ENCODE measurements at regions not wholly inside any gene's neighbourhood (a gene's known extent, or its start where the extent isn't known, plus 50 kb on each side); places are given as distances from the start of the nearest gene placed in this dataset.
A peak's percentile ranks its signal among the peaks of the same experiment; 100 is the strongest.
"Not testable (repeated sequence)": the region's sequence is repeated elsewhere in the genome, so short reads cannot be mapped to it uniquely, and the experiment has no call there.

GRCh38 chr5:50574121-50574520 lies 92.3 kb upstream of the PARP8 start:
- in situ Hi-C loops (cut with MboI; ENCODE audit: low sequenced_read_pairs), result no loop called here
- Histone ChIP-seq H3K4me1 (no peaks in the 10 kb centered on the region), H3K4me3 (no peak overlapping the region)

GRCh38 chr5:50575740-50576139 lies 90.7 kb upstream of the PARP8 start:
- no peaks in the 10 kb centered on the region for H3K36me3 ChIP-seq (replicated peaks)
- no peaks in the 10 kb centered on the region for H3K27me3 ChIP-seq (ENCODE audit: low read depth)
- DNase-seq (ENCODE audit: low spot score in 2 of 2), result no peak
- no peak overlapping the region for H3K4me3 ChIP-seq
- no peaks in the 10 kb centered on the region for H3K9me3 ChIP-seq
- in situ Hi-C loops (cut with MboI; ENCODE audit: low sequenced_read_pairs), result no loop called here
- H3K4me1 ChIP-seq, result no peaks in the 10 kb centered on the region

More at GRCh38 chr5:50574121-50574520, 92.3 kb upstream of the PARP8 start:
- no peaks in the 10 kb centered on the region for H3K36me3 ChIP-seq (replicated peaks)
- DNase-seq (ENCODE audit: low spot score in 2 of 2), result no peak
- H3K27me3 ChIP-seq (ENCODE audit: low read depth), result no peaks in the 10 kb centered on the region
- H3K9me3 ChIP-seq, result no peaks in the 10 kb centered on the region

DNA sequence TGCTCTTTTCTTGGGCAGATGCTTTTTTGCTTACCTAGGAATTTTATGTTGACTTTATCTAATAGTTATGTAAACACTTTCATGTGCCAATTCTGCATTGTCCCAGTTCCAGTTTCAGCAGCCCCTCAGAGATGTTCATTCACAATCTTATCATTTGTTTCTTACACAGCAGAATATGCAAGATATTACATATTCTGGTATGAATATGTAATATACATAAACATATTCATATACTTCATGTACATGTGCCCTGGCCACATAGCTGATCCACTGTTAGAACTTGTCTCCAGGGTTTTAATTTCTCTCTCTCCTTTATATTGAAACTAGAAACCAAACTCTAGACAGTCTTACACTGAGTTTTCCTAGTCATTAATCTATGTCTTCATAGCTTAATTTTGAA lies 90.2 kb upstream of the PARP8 start:
- no peak for DNase-seq (ENCODE audit: low spot score in 2 of 2)
- no peak overlapping the region for H3K4me3 ChIP-seq
- no peaks in the 10 kb centered on the region for H3K9me3 ChIP-seq
- in situ Hi-C loops (cut with MboI; ENCODE audit: low sequenced_read_pairs), result no loop called here
- H3K4me1 ChIP-seq, result no peaks in the 10 kb centered on the region
- H3K36me3 ChIP-seq (replicated peaks), result no peaks in the 10 kb centered on the region
- H3K27me3 ChIP-seq (ENCODE audit: low read depth), result no peaks in the 10 kb centered on the region

DNA sequence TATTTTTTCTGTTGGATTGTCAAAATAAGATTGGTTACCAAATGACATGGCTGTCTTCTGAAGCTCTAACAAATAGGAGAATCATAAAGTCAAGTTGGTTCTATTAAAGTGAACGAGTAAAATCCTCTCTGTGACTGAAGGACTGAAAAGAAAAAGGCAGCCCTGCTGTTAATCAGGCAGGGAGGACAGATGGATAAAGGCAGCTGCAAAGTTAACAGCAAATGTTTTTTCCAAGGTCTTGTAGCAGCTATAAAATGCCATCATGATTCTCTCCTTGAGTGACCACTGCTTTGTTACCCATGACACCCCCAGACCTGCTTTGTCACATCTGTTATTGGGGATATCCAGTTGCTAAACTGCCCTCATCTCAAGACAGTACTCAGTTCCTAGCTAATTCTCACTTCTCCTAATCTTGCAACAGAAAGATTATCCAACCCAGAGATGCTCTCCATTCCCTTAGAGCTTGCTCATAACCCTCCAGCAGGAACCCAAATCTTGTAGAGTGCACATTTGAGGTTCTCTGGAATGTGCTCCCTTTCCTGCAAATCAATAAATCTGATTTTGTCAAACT lies 89.7 kb upstream of the PARP8 start:
- Histone ChIP-seq H3K4me3 (no peak overlapping the region), H3K27me3 (ENCODE audit: low read depth) (no peaks in the 10 kb centered on the region), H3K36me3 (replicated peaks) (no peaks in the 10 kb centered on the region), H3K4me1 (no peaks in the 10 kb centered on the region), H3K9me3 (no peaks in the 10 kb centered on the region)
- DNase-seq (ENCODE audit: low spot score in 2 of 2), result no peak
- in situ Hi-C loops (cut with MboI; ENCODE audit: low sequenced_read_pairs), result no loop called here

- Histone ChIP-seq H3K4me3 (no peak overlapping the region), H3K27me3 (ENCODE audit: low read depth) (no peaks in the 10 kb centered on the region), H3K9me3 (no peaks in the 10 kb centered on the region), H3K36me3 (replicated peaks) (no peaks in the 10 kb centered on the region), H3K4me1 (no peaks in the 10 kb centered on the region)
- DNase-seq (ENCODE audit: low spot score in 2 of 2), result no peak
- in situ Hi-C loops (cut with MboI; ENCODE audit: low sequenced_read_pairs), result no loop called here
Measured at GRCh38 chr5:50580506-50580905, 85.9 kb upstream of the PARP8 start.

- H3K4me1 ChIP-seq; H3K9me3 ChIP-seq; in situ Hi-C loops (cut with MboI; ENCODE audit: low sequenced_read_pairs); DNase-seq (ENCODE audit: low spot score in 2 of 2); H3K4me3 ChIP-seq; H3K36me3 ChIP-seq (replicated peaks); H3K27me3 ChIP-seq (ENCODE audit: low read depth): not testable (repeated sequence)
Measured at GRCh38 chr5:50581845-50582244, 84.6 kb upstream of the PARP8 start.

GRCh38 chr5:50582699-50583098 lies 83.7 kb upstream of the PARP8 start:
- Histone ChIP-seq H3K36me3 (replicated peaks) (no peaks in the 10 kb centered on the region), H3K9me3 (no peaks in the 10 kb centered on the region), H3K27me3 (ENCODE audit: low read depth) (no peaks in the 10 kb centered on the region), H3K4me1 (no peaks in the 10 kb centered on the region), H3K4me3 (no peak overlapping the region)
- in situ Hi-C loops (cut with MboI; ENCODE audit: low sequenced_read_pairs), result no loop called here
- DNase-seq (ENCODE audit: low spot score in 2 of 2), result no peak

DNA sequence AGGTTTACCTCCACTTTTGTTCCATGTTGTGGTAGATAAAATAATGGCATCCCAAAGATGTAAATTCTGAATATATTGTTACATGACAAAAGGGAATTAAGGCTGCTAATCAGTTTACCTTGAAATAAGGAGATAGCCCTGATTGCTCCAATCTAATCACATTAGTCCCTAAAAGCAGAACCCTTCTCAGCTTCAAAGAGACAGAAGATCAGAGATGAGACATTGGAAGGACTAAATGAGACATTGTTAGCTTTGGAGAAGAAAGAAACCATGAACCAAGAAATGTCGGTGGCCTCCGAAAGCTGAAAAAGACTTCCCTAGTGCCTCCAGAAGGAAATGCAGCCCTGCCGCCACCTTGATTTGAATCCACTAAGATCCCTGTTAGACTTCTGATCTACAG lies 82.8 kb upstream of the PARP8 start:
- no peaks in the 10 kb centered on the region for H3K27me3 ChIP-seq (ENCODE audit: low read depth)
- H3K9me3 ChIP-seq, result no peaks in the 10 kb centered on the region
- in situ Hi-C loops (cut with MboI; ENCODE audit: low sequenced_read_pairs), result no loop called here
- H3K36me3 ChIP-seq (replicated peaks), result no peaks in the 10 kb centered on the region
- no peak overlapping the region for H3K4me3 ChIP-seq
- no peak for DNase-seq (ENCODE audit: low spot score in 2 of 2)
- no peaks in the 10 kb centered on the region for H3K4me1 ChIP-seq

- DNase-seq (ENCODE audit: low spot score in 2 of 2); H3K36me3 ChIP-seq (replicated peaks); in situ Hi-C loops (cut with MboI; ENCODE audit: low sequenced_read_pairs); H3K4me3 ChIP-seq; H3K27me3 ChIP-seq (ENCODE audit: low read depth); H3K4me1 ChIP-seq; H3K9me3 ChIP-seq: not testable (repeated sequence)
Measured at GRCh38 chr5:50588471-50588870, 78.0 kb upstream of the PARP8 start.

- in situ Hi-C loops (cut with MboI; ENCODE audit: low sequenced_read_pairs); H3K4me3 ChIP-seq; H3K27me3 ChIP-seq (ENCODE audit: low read depth); DNase-seq (ENCODE audit: low spot score in 2 of 2); H3K36me3 ChIP-seq (replicated peaks); H3K9me3 ChIP-seq; H3K4me1 ChIP-seq: not testable (repeated sequence)
Measured at GRCh38 chr5:50590444-50591189, 75.8 kb upstream of the PARP8 start.

DNA sequence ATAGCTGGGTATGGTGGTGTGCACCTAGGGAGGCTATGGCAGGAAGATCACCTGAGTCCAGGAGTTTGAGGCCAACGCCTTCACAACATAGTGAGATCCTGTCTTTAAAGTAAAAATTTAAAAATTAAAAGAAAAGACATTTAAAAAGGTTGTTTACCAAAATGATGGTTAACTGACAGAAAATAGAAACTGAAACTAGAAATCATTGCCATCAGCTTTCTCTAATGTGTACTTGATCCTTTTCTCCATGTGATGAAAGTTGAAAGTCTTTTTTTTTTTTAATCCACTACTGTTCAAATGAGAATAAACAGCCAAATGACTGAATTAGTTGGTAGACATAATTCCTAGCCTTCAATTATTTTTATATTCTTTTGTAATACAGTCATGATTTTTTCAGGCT lies 75.1 kb upstream of the PARP8 start:
- in situ Hi-C loops (cut with MboI; ENCODE audit: low sequenced_read_pairs); H3K36me3 ChIP-seq (replicated peaks); H3K27me3 ChIP-seq (ENCODE audit: low read depth); H3K9me3 ChIP-seq; H3K4me3 ChIP-seq; H3K4me1 ChIP-seq; DNase-seq (ENCODE audit: low spot score in 2 of 2): not testable (repeated sequence)

- in situ Hi-C loops (cut with MboI; ENCODE audit: low sequenced_read_pairs), result no loop called here
- Histone ChIP-seq H3K9me3 (no peaks in the 10 kb centered on the region), H3K36me3 (replicated peaks) (no peaks in the 10 kb centered on the region), H3K27me3 (ENCODE audit: low read depth) (no peaks in the 10 kb centered on the region), H3K4me3 (no peak overlapping the region), H3K4me1 (no peaks in the 10 kb centered on the region)
- DNase-seq (ENCODE audit: low spot score in 2 of 2), result no peak
Measured at GRCh38 chr5:50593681-50594080, 72.8 kb upstream of the PARP8 start.

- H3K36me3 ChIP-seq (replicated peaks), result no peaks in the 10 kb centered on the region
- H3K9me3 ChIP-seq, result no peaks in the 10 kb centered on the region
- in situ Hi-C loops (cut with MboI; ENCODE audit: low sequenced_read_pairs), result no loop called here
- H3K4me1 ChIP-seq, result no peaks in the 10 kb centered on the region
- H3K4me3 ChIP-seq, result no peak overlapping the region
- no peaks in the 10 kb centered on the region for H3K27me3 ChIP-seq (ENCODE audit: low read depth)
- DNase-seq (ENCODE audit: low spot score in 2 of 2), result no peak
Measured at GRCh38 chr5:50595199-50595598, 71.2 kb upstream of the PARP8 start.

GRCh38 chr5:50601576-50601975 lies 64.9 kb upstream of the PARP8 start:
- H3K4me3 ChIP-seq; H3K9me3 ChIP-seq; H3K4me1 ChIP-seq; in situ Hi-C loops (cut with MboI; ENCODE audit: low sequenced_read_pairs); H3K36me3 ChIP-seq (replicated peaks); H3K27me3 ChIP-seq (ENCODE audit: low read depth): not testable (repeated sequence)
- peak in 1 of 2 experiments; percentile 52 for DNase-seq (ENCODE audit: low spot score in 2 of 2)

DNA sequence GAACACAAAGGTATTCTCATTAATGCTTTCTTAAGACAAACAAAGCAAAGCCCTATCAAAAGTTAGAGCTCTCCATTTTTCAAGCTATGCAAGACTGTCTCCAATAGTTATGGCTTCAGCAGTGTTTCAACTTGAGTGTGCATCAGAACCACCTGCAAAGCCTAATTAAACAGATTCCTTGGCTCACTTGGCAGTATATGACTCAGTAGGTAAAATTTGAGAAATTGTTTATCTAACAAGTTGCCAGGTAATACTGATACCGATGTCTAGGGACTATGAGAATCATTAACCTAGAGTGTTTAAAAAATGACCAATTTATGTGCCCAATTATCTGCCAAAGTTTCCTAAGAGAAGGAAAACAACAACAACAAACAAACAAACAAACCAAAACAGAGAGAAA lies 60.3 kb upstream of the PARP8 start:
- Histone ChIP-seq H3K4me1 (no peaks in the 10 kb centered on the region), H3K27me3 (ENCODE audit: low read depth) (no peaks in the 10 kb centered on the region), H3K9me3 (no peaks in the 10 kb centered on the region), H3K4me3 (no peak overlapping the region), H3K36me3 (replicated peaks) (no peaks in the 10 kb centered on the region)
- DNase-seq (ENCODE audit: low spot score in 2 of 2), result no peak
- in situ Hi-C loops (cut with MboI; ENCODE audit: low sequenced_read_pairs), result no loop called here

All from HAP-1 (cell line).